Ishikawa (cell line): ENCODE measurements at regions not wholly inside any gene's neighbourhood (a gene's known extent, or its start where the extent isn't known, plus 50 kb on each side); places are given as distances from the start of the nearest gene placed in this dataset.

Experiments used
- CEBPB ChIP-seq: IDR thresholded peaks from 2 replicates; pipeline ENCODE4 v1.6.1; 2012
- CREB1 ChIP-seq: IDR thresholded peaks from 2 replicates; pipeline ENCODE4 v1.6.1; 2012; ENCODE audit warnings: low read depth
- EGR1 ChIP-seq: IDR thresholded peaks from 2 replicates; pipeline ENCODE4 v1.6.1; 2012
- EP300 ChIP-seq: IDR thresholded peaks from 2 replicates; pipeline ENCODE4 v1.6.1; 2012; ENCODE audit warnings: borderline replicate concordance
- FOXM1 ChIP-seq: IDR thresholded peaks from 2 replicates; pipeline ENCODE4 v1.6.1; 2012; ENCODE audit warnings: low read depth, borderline replicate concordance
- MAX ChIP-seq: IDR thresholded peaks from 2 replicates; pipeline ENCODE4 v1.6.1; 2012
- NFIC ChIP-seq: IDR thresholded peaks from 2 replicates; pipeline ENCODE4 v1.6.1; 2012
- RAD21 ChIP-seq: IDR thresholded peaks from 2 replicates; pipeline ENCODE4 v1.6.1; 2012; ENCODE audit warnings: low read depth
- TAF1 ChIP-seq: IDR thresholded peaks from 2 replicates; pipeline ENCODE4 v1.6.1; 2012; ENCODE audit warnings: low read depth, mild to moderate bottlenecking
- TCF12 ChIP-seq: IDR thresholded peaks from 2 replicates; pipeline ENCODE4 v1.6.1; 2012; ENCODE audit warnings: low read depth
- TEAD4 ChIP-seq: IDR thresholded peaks from 2 replicates; pipeline ENCODE4 v1.6.1; 2012
- YY1 ChIP-seq: IDR thresholded peaks from 2 replicates; pipeline ENCODE4 v1.6.1; 2012; ENCODE audit warnings: low read depth
- ZBTB7A ChIP-seq: IDR thresholded peaks from 2 replicates; pipeline ENCODE4 v1.6.1; 2012; ENCODE audit warnings: low read depth
- TF ChIP-seq, protein P1 (sequence below): IDR thresholded peaks from 2 replicates; pipeline ENCODE4 v1.6.1; 2012
- TF ChIP-seq, protein P2 (sequence below): IDR thresholded peaks from 2 replicates; pipeline ENCODE4 v1.6.1; 2012; ENCODE audit warnings: low read depth, mild to moderate bottlenecking

- no peak for TF ChIP-seq TEAD4
- TF ChIP-seq CREB1 = no peak
- TF ChIP-seq, protein P1, sequence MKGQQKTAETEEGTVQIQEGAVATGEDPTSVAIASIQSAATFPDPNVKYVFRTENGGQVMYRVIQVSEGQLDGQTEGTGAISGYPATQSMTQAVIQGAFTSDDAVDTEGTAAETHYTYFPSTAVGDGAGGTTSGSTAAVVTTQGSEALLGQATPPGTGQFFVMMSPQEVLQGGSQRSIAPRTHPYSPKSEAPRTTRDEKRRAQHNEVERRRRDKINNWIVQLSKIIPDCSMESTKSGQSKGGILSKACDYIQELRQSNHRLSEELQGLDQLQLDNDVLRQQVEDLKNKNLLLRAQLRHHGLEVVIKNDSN = no peak
- no peak for TF ChIP-seq YY1
- no peak for TF ChIP-seq FOXM1
- TF ChIP-seq CEBPB = no peak
- no peak for TF ChIP-seq TAF1
- TF ChIP-seq TCF12 = no peak
- TF ChIP-seq, protein P2, sequence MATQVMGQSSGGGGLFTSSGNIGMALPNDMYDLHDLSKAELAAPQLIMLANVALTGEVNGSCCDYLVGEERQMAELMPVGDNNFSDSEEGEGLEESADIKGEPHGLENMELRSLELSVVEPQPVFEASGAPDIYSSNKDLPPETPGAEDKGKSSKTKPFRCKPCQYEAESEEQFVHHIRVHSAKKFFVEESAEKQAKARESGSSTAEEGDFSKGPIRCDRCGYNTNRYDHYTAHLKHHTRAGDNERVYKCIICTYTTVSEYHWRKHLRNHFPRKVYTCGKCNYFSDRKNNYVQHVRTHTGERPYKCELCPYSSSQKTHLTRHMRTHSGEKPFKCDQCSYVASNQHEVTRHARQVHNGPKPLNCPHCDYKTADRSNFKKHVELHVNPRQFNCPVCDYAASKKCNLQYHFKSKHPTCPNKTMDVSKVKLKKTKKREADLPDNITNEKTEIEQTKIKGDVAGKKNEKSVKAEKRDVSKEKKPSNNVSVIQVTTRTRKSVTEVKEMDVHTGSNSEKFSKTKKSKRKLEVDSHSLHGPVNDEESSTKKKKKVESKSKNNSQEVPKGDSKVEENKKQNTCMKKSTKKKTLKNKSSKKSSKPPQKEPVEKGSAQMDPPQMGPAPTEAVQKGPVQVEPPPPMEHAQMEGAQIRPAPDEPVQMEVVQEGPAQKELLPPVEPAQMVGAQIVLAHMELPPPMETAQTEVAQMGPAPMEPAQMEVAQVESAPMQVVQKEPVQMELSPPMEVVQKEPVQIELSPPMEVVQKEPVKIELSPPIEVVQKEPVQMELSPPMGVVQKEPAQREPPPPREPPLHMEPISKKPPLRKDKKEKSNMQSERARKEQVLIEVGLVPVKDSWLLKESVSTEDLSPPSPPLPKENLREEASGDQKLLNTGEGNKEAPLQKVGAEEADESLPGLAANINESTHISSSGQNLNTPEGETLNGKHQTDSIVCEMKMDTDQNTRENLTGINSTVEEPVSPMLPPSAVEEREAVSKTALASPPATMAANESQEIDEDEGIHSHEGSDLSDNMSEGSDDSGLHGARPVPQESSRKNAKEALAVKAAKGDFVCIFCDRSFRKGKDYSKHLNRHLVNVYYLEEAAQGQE = no peak
- no peak for TF ChIP-seq EGR1
- no peak for TF ChIP-seq NFIC
- no peak for TF ChIP-seq EP300
- no peak for TF ChIP-seq RAD21
- no peak for TF ChIP-seq MAX
- no peak for TF ChIP-seq ZBTB7A
Measured at GRCh38 chr10:125491381-125491780, 191.6 kb downstream of the TEX36 start.

DNA sequence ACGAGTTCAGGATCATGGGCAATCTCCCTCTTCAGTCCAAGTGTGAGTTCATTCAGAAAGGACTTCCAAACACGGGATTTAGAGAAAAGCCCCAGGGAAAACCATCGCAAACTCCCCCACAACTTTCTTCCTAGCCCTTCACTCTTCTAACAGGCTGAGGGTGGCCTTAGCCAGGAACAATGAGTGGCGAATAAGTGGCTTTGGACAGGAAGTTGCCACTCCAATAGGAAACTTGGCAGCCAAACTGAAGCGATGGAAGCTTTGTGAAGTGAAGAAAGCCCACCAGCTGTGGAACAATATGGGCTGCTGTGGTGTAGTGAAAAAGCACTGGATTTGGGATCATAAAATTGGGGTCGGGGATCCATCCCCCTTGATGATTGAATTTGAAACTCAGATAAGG, 193.2 kb downstream of the TEX36 start:
- TF ChIP-seq TAF1 = no peak
- TF ChIP-seq ZBTB7A = no peak
- TF ChIP-seq, protein P2 = no peak
- no peak for TF ChIP-seq RAD21
- TF ChIP-seq EGR1 = no peak
- TF ChIP-seq MAX = no peak
- TF ChIP-seq CREB1 = no peak
- no peak for TF ChIP-seq EP300
- no peak for TF ChIP-seq TCF12

GRCh38 chr10:125485665-125486064, 197.3 kb downstream of the TEX36 start:
- TF ChIP-seq NFIC = no peak
- TF ChIP-seq, protein P2 = no peak
- no peak for TF ChIP-seq TEAD4
- TF ChIP-seq, protein P1 = no peak
- no peak for TF ChIP-seq ZBTB7A
- TF ChIP-seq TAF1 = no peak
- TF ChIP-seq TCF12 = no peak
- no peak for TF ChIP-seq FOXM1
- no peak for TF ChIP-seq CREB1
- no peak for TF ChIP-seq CEBPB
- no peak for TF ChIP-seq MAX
- no peak for TF ChIP-seq YY1
- TF ChIP-seq RAD21 = no peak
- no peak for TF ChIP-seq EGR1
- TF ChIP-seq EP300 = no peak

GRCh38 chr10:125484035-125484732, 198.8 kb downstream of the TEX36 start:
- no peak for TF ChIP-seq TCF12
- no peak for TF ChIP-seq YY1
- TF ChIP-seq MAX = no peak
- TF ChIP-seq, protein P1 = no peak
- no peak for TF ChIP-seq RAD21
- no peak for TF ChIP-seq TAF1
- TF ChIP-seq, protein P2 = no peak
- TF ChIP-seq EP300 = no peak
- no peak for TF ChIP-seq CEBPB
- no peak for TF ChIP-seq FOXM1
- TF ChIP-seq NFIC = no peak
- TF ChIP-seq CREB1 = no peak
- TF ChIP-seq TEAD4 = no peak
- no peak for TF ChIP-seq EGR1
- no peak for TF ChIP-seq ZBTB7A
